Endometrium (tissue), 2 donors: ENCODE measurements at regions not wholly inside any gene's neighbourhood (a gene's known extent, or its start where the extent isn't known, plus 50 kb on each side); places are given as distances from the start of the nearest gene placed in this dataset.
"Not testable (repeated sequence)": the region's sequence is repeated elsewhere in the genome, so short reads cannot be mapped to it uniquely, and the experiment has no call there.

Source experiments
- FAIRE-seq: peaks from 2 replicates; lab custom pipeline; 2012; peaks lifted over from hg19 to GRCh38; lab: Jason Lieb, UNC
- donor health status: control.
- donor health status: control.

GRCh38 chr4:92234393-92235176 lies 69.2 kb upstream of the GRID2 start:
- FAIRE-seq: no peak

- FAIRE-seq: no peak
Observed at GRCh38 chr4:92235731-92236130, 68.0 kb upstream of the GRID2 start.

GRCh38 chr4:92236877-92237276 lies 66.9 kb upstream of the GRID2 start:
- FAIRE-seq: no peak

GRCh38 chr4:92237559-92237958 lies 66.2 kb upstream of the GRID2 start:
- FAIRE-seq: no peak

GRCh38 chr4:92241094-92241493 lies 62.7 kb upstream of the GRID2 start:
- no peak for FAIRE-seq

GRCh38 chr4:92246384-92246783 lies 57.4 kb upstream of the GRID2 start:
- no peak for FAIRE-seq

- no peak for FAIRE-seq
Observed at GRCh38 chr4:92249541-92249940, 54.2 kb upstream of the GRID2 start.

- no peak for FAIRE-seq
Observed at GRCh38 chr4:92251711-92252110, 52.1 kb upstream of the GRID2 start.

- not testable (repeated sequence) for FAIRE-seq
Observed at GRCh38 chr4:92252358-92252757, 51.4 kb upstream of the GRID2 start.

- FAIRE-seq: no peak
Observed at GRCh38 chr4:92252846-92253245, 50.9 kb upstream of the GRID2 start.

GRCh38 chr4:92253550-92253949 lies 50.2 kb upstream of the GRID2 start:
- FAIRE-seq: no peak
